A673 (cell line): ENCODE measurements at regions not wholly inside any gene's neighbourhood (a gene's known extent, or its start where the extent isn't known, plus 50 kb on each side); places are given as distances from the start of the nearest gene placed in this dataset.

Source experiments
- BruUV-seq: library from RNA; stranded (reverse); fragments of 400-500 nt; replicated peaks from 2 replicates; lab custom pipeline; 2021; lab: Mats Ljungman, UMichigan
- CTCF ChIA-PET: fragments of 300-600 bp; sonication (Branson Sonifier 250); formaldehyde crosslinking; loops from one replicate; lab custom pipeline; 2022; ENCODE audit warnings: antibody characterized with exemption; lab: Charles Lee
- POLR2A ChIA-PET: fragments of 300-600 bp; sonication (Branson Sonifier 250); formaldehyde crosslinking; loops from one replicate; lab custom pipeline; 2022; ENCODE audit warnings: antibody characterized with exemption; ENCODE audit not compliant: low non-redundant PET; lab: Charles Lee
- DNase-seq: peaks from one replicate; pipeline ENCODE4 v3.0.0-alpha.2; 2015; ENCODE audit warnings: low spot score
- H3K27ac ChIP-seq: fragments of 200-600 bp; sonication (generic); 2 replicates; pipeline ENCODE4 v1.5.1; 2016; ENCODE audit warnings: mixed run types, low read depth, mild to moderate bottlenecking, mixed read lengths, antibody characterized with exemption, low read length; ENCODE audit not compliant: poor library complexity, severe bottlenecking
- H3K27me3 ChIP-seq: fragments of 200-600 bp; sonication (generic); replicated peaks from 2 replicates; pipeline ENCODE4 v1.6.1; 2017; ENCODE audit warnings: mixed run types, low read depth, mild to moderate bottlenecking, mixed read lengths, antibody characterized with exemption, low read length; ENCODE audit not compliant: insufficient read depth, poor library complexity
- H3K36me3 ChIP-seq: fragments of 200-600 bp; sonication (generic); 2 replicates; pipeline ENCODE4 v1.6.1; 2016; ENCODE audit warnings: mixed run types, mild to moderate bottlenecking, mixed read lengths, antibody characterized with exemption, low read length; ENCODE audit not compliant: insufficient read depth, poor library complexity, severe bottlenecking
- H3K4me1 ChIP-seq: fragments of 200-600 bp; sonication (generic); 2 replicates; pipeline ENCODE4 v1.6.1; 2017; ENCODE audit warnings: mixed run types, mild to moderate bottlenecking, mixed read lengths, antibody characterized with exemption, low read length; ENCODE audit not compliant: insufficient read depth, poor library complexity, severe bottlenecking
- H3K4me3 ChIP-seq: fragments of 200-600 bp; sonication (generic); 2 replicates; pipeline ENCODE4 v1.5.1; 2016; ENCODE audit warnings: low read depth, mixed run types, mild to moderate bottlenecking, mixed read lengths, low read length; ENCODE audit not compliant: poor library complexity, severe bottlenecking
- H3K9me3 ChIP-seq: fragments of 200-600 bp; sonication (generic); 2 replicates; pipeline ENCODE4 v1.6.1; 2016; ENCODE audit warnings: mixed run types, low read depth, mild to moderate bottlenecking, mixed read lengths, antibody characterized with exemption, low read length; ENCODE audit not compliant: poor library complexity, severe bottlenecking
- CTCF ChIP-seq: fragments of 300-800, 200-600 bp; sonication (generic); conservative IDR thresholded peaks from 2 replicates; pipeline ENCODE4 v1.5.1; 2017; ENCODE audit warnings: low read depth, mild to moderate bottlenecking, antibody characterized with exemption, low read length, moderate library complexity, mixed read lengths
- EZH2 ChIP-seq: fragments of 200-600 bp; sonication (generic); IDR thresholded peaks from 2 replicates; pipeline ENCODE4 v1.6.1; 2017; ENCODE audit warnings: borderline replicate concordance, low read depth, mild to moderate bottlenecking, mixed read lengths, antibody characterized with exemption, low read length; ENCODE audit not compliant: poor library complexity, severe bottlenecking
- intact Hi-C: fragments of 100-400 bp; cut with micrococcal nuclease; formaldehyde crosslinking; loops from one replicate; pipeline ENCODE4 v1.10.0; 2022; ENCODE audit not compliant: unreplicated experiment

GRCh38 chr5:92734211-92734940 is 846.6 kb downstream of the NR2F1-AS1 start:
- no peak for TF ChIP-seq CTCF
- no peak for TF ChIP-seq EZH2
- H3K27ac ChIP-seq: no peak overlapping the region
- H3K9me3 ChIP-seq: no peaks in the 10 kb centered on the region
- POLR2A ChIA-PET: no interaction called here
- H3K36me3 ChIP-seq: no peaks in the 10 kb centered on the region
- DNase-seq: no peak
- BruUV-seq: no TSS peak
- H3K27me3 ChIP-seq: no peaks in the 10 kb centered on the region
- CTCF ChIA-PET: no interaction called here
- intact Hi-C loops: no loop called here
- no peak overlapping the region for H3K4me3 ChIP-seq
- no peaks in the 10 kb centered on the region for H3K4me1 ChIP-seq

- no peaks in the 10 kb centered on the region for H3K9me3 ChIP-seq
- no peak overlapping the region for H3K27ac ChIP-seq
- H3K36me3 ChIP-seq: no peaks in the 10 kb centered on the region
- no peaks in the 10 kb centered on the region for H3K4me1 ChIP-seq
- no TSS peak for BruUV-seq
- DNase-seq: no peak
- intact Hi-C loops: no loop called here
- ChIA-PET CTCF (no interaction called here), POLR2A (no interaction called here)
- H3K27me3 ChIP-seq: no peaks in the 10 kb centered on the region
- no peak overlapping the region for H3K4me3 ChIP-seq
- TF ChIP-seq EZH2: no peak
- TF ChIP-seq CTCF: no peak
Observed at GRCh38 chr5:92730486-92730885, 850.5 kb downstream of the NR2F1-AS1 start.

GRCh38 chr5:92729088-92729487 is 851.9 kb downstream of the NR2F1-AS1 start:
- POLR2A ChIA-PET: no interaction called here
- H3K27ac ChIP-seq: no peak overlapping the region
- TF ChIP-seq EZH2 (no peak), CTCF (no peak)

More at GRCh38 chr5:92729088-92729487, 851.9 kb downstream of the NR2F1-AS1 start:
- no peaks in the 10 kb centered on the region for H3K27me3 ChIP-seq
- intact Hi-C loops: no loop called here
- no peaks in the 10 kb centered on the region for H3K9me3 ChIP-seq
- CTCF ChIA-PET: no interaction called here
- H3K36me3 ChIP-seq: no peaks in the 10 kb centered on the region
- no peak for DNase-seq
- no peaks in the 10 kb centered on the region for H3K4me1 ChIP-seq
- H3K4me3 ChIP-seq: no peak overlapping the region
- BruUV-seq: no TSS peak
